DOHH2 (cell line): ENCODE measurements at regions not wholly inside any gene's neighbourhood (a gene's known extent, or its start where the extent isn't known, plus 50 kb on each side); places are given as distances from the start of the nearest gene placed in this dataset.

Source experiments
- EZH2phosphoT487 ChIP-seq: fragments of 200-600 bp; sonication (generic); IDR thresholded peaks from 2 replicates; pipeline ENCODE4 v1.6.1; 2017; ENCODE audit warnings: borderline replicate concordance, mild to moderate bottlenecking, antibody characterized with exemption, low read length, moderate library complexity, mixed read lengths
- TF ChIP-seq, protein P1 (sequence below): fragments of 200-600 bp; sonication (generic); IDR thresholded peaks from one replicate; pipeline ENCODE4 v1.5.1; 2014; ENCODE audit warnings: antibody characterized with exemption, mild to moderate bottlenecking, low read depth, low read length; ENCODE audit not compliant: poor library complexity, severe bottlenecking

GRCh38 chr9:113755433-113755832, 120.7 kb upstream of the ZNF618 start:
- TF ChIP-seq, protein P1, sequence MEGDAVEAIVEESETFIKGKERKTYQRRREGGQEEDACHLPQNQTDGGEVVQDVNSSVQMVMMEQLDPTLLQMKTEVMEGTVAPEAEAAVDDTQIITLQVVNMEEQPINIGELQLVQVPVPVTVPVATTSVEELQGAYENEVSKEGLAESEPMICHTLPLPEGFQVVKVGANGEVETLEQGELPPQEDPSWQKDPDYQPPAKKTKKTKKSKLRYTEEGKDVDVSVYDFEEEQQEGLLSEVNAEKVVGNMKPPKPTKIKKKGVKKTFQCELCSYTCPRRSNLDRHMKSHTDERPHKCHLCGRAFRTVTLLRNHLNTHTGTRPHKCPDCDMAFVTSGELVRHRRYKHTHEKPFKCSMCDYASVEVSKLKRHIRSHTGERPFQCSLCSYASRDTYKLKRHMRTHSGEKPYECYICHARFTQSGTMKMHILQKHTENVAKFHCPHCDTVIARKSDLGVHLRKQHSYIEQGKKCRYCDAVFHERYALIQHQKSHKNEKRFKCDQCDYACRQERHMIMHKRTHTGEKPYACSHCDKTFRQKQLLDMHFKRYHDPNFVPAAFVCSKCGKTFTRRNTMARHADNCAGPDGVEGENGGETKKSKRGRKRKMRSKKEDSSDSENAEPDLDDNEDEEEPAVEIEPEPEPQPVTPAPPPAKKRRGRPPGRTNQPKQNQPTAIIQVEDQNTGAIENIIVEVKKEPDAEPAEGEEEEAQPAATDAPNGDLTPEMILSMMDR: no peak
- no peak for TF ChIP-seq EZH2phosphoT487
